ENCODE measurements at regions not wholly inside any gene's neighbourhood (a gene's known extent, or its start where the extent isn't known, plus 50 kb on each side); places are given as distances from the start of the nearest gene placed in this dataset.
"Not testable (repeated sequence)": the region's sequence is repeated elsewhere in the genome, so short reads cannot be mapped to it uniquely, and the experiment has no call there.

GRCh38 chr12:24639641-24640040 is 309.3 kb downstream of the BCAT1 start:
- DNase-seq (ENCODE audit: low read depth): no peak
- no peak overlapping the region for H3K4me3 ChIP-seq (ENCODE audit: low read length)
- TF ChIP-seq, protein P1, sequence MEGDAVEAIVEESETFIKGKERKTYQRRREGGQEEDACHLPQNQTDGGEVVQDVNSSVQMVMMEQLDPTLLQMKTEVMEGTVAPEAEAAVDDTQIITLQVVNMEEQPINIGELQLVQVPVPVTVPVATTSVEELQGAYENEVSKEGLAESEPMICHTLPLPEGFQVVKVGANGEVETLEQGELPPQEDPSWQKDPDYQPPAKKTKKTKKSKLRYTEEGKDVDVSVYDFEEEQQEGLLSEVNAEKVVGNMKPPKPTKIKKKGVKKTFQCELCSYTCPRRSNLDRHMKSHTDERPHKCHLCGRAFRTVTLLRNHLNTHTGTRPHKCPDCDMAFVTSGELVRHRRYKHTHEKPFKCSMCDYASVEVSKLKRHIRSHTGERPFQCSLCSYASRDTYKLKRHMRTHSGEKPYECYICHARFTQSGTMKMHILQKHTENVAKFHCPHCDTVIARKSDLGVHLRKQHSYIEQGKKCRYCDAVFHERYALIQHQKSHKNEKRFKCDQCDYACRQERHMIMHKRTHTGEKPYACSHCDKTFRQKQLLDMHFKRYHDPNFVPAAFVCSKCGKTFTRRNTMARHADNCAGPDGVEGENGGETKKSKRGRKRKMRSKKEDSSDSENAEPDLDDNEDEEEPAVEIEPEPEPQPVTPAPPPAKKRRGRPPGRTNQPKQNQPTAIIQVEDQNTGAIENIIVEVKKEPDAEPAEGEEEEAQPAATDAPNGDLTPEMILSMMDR (conservative IDR thresholded peaks at IDR 0.05; ENCODE audit: low read depth, low read length): no peak

- DNase-seq (ENCODE audit: low read depth): no peak
- TF ChIP-seq, protein P1 (conservative IDR thresholded peaks at IDR 0.05; ENCODE audit: low read depth, low read length): no peak
- no peak overlapping the region for H3K4me3 ChIP-seq (ENCODE audit: low read length)
Measured at GRCh38 chr12:24632466-24632865, 316.4 kb downstream of the BCAT1 start.

- DNase-seq (ENCODE audit: low read depth): no peak
- no peak overlapping the region for H3K4me3 ChIP-seq (ENCODE audit: low read length)
- TF ChIP-seq, protein P1 (conservative IDR thresholded peaks at IDR 0.05; ENCODE audit: low read depth, low read length): no peak
Measured at GRCh38 chr12:24631676-24632426, 317.1 kb downstream of the BCAT1 start.

DNA sequence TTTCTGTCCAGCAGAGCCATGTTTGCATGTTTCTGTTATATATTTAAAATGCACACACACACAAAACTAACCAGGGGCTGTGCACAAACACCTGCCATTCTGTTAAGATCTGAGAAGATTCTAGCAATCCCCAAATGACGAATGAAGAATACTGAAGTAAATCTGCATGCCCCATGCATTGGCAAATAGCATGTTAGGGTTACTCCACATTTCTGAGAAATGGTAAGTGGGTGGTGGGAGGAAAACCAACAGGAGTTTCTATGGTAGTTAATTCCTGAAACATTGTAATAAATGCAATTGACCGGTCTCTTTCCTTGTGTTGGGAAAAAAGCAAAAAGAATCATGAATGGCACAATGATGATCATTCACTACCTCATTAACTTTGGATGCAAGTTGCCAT is 318.0 kb downstream of the BCAT1 start:
- TF ChIP-seq, protein P1 (conservative IDR thresholded peaks at IDR 0.05; ENCODE audit: low read depth, low read length): no peak
- no peak overlapping the region for H3K4me3 ChIP-seq (ENCODE audit: low read length)
- no peak for DNase-seq (ENCODE audit: low read depth)

- no peak for DNase-seq (ENCODE audit: low read depth)
- no peak overlapping the region for H3K4me3 ChIP-seq (ENCODE audit: low read length)
- TF ChIP-seq, protein P1 (conservative IDR thresholded peaks at IDR 0.05; ENCODE audit: low read depth, low read length): peak; percentile 21
Measured at GRCh38 chr12:24630446-24630845, 318.5 kb downstream of the BCAT1 start.

DNA sequence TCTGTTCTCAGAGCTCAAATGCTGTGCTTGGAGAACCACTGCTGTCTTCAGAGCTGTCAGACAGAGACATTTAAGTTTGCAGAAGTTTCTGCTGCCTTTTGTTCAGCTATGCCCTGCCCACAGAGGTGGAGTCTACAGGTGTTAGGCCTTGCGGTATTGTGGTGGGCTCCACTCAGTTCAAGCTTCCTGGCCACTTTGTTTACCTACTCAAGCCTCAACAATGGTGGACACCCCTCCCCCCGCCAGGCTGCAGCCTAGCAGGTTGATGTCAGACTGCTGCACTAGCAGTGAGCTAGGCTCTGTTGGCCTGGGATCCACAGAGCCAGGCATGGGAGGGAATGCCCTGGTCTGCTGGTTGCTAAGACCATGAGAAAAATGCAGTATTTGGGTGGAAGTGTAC is 323.8 kb downstream of the BCAT1 start:
- TF ChIP-seq, protein P1 (conservative IDR thresholded peaks at IDR 0.05; ENCODE audit: low read depth, low read length): no peak
- no peak for DNase-seq (ENCODE audit: low read depth)
- no peak overlapping the region for H3K4me3 ChIP-seq (ENCODE audit: low read length)

GRCh38 chr12:24619954-24620353 is 328.9 kb downstream of the BCAT1 start:
- not testable (repeated sequence) for H3K4me3 ChIP-seq (ENCODE audit: low read length); DNase-seq (ENCODE audit: low read depth)
